Aorta (tissue), 5 donors: ENCODE measurements at regions not wholly inside any gene's neighbourhood (a gene's known extent, or its start where the extent isn't known, plus 50 kb on each side); places are given as distances from the start of the nearest gene placed in this dataset.
"Not testable (repeated sequence)": the region's sequence is repeated elsewhere in the genome, so short reads cannot be mapped to it uniquely, and the experiment has no call there.

ENCODE experiments used
- ATAC-seq: fragments of 200-7000 bp; cut with Tn5 transposase; one replicate; pipeline ENCODE4 v1.9.1; 2022; ENCODE audit warnings: moderate library complexity; ENCODE audit not compliant: low FRiP score
- DNase-seq, 2 donors: peaks; one replicate each; pipeline ENCODE4 v3.0.0-alpha.2; 2020
- H3K27ac ChIP-seq, 2 donors: one replicate each; pipeline ENCODE4 v1.5.1; 2013; ENCODE audit warnings: low read length in 2 of 2, mild to moderate bottlenecking in 2 of 2, moderate library complexity in 2 of 2, control low read depth in 1 of 2, inconsistent platforms in 1 of 2, low read depth in 1 of 2
- H3K27me3 ChIP-seq, 2 donors: one replicate each; pipeline ENCODE4 v1.6.1; 2013; ENCODE audit warnings: control low read depth in 1 of 2, low read length in 1 of 2, mild to moderate bottlenecking in 1 of 2, moderate library complexity in 1 of 2; ENCODE audit not compliant: insufficient read depth in 2 of 2, control insufficient read depth in 1 of 2
- H3K36me3 ChIP-seq, 2 donors: one replicate each; pipeline ENCODE4 v1.6.1; 2013; ENCODE audit warnings: control low read depth in 1 of 2, low read length in 1 of 2, mild to moderate bottlenecking in 1 of 2; ENCODE audit not compliant: insufficient read depth in 2 of 2, control insufficient read depth in 1 of 2
- H3K4me1 ChIP-seq, 2 donors: one replicate each; pipeline ENCODE4 v1.6.1; 2013; ENCODE audit warnings: low read length in 2 of 2, control low read depth in 1 of 2, mild to moderate bottlenecking in 1 of 2, moderate library complexity in 1 of 2; ENCODE audit not compliant: insufficient read depth in 2 of 2, control insufficient read depth in 1 of 2
- H3K4me3 ChIP-seq, 2 donors: one replicate each; pipeline ENCODE4 v1.5.1; 2013; ENCODE audit warnings: low read length in 2 of 2, control low read depth in 1 of 2, mild to moderate bottlenecking in 1 of 2
- H3K9me3 ChIP-seq: one replicate; pipeline ENCODE4 v1.6.1; 2013; ENCODE audit warnings: mild to moderate bottlenecking, low read length; ENCODE audit not compliant: control insufficient read depth
- WGBS, 2 donors: extraction: QIAGEN DNeasy Blood & Tissue Kit; methylation state at CpG; one replicate each; pipeline ENCODE4 v1.1.7; 2013; 5-methylcytosine and 5-hydroxymethylcytosine counted together
- intact Hi-C, 2 donors: fragments of 100-400 bp; cut with DNase I; formaldehyde crosslinking; loops; one replicate each; pipeline versions ENCODE4 v1.14.2 to v1.15.0; 2022
- donor health status: healthy with polysubstance abuse.
- donor health status: Bipolar disorder and iron deficiency.
- donor health status: DM: no; HTN: no; CAD: no.
- donor health status: DM: no; HTN: no; CAD: no.
- donor health status: DM: yes; HTN: yes; CAD: no.

DNA sequence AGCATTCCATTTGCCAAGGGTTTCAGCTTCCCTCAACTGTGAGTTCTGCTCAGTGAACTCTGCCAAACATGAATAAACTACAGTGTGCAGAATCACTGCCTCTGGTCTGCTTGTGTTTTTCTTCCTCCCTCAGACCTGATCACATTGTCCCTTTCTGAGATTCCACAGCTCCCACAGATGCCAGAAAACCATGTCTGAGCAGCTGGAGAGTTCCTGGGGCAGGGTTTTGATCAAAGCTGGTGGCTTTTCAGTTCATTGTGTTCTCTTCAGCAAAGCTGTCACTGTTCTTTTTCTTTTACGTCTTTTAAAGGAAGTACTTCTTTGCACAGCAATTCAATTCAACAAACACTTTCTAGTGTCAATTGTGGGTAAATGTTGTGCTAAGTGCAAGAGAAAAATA, 555.8 kb downstream of the RBFOX1 start:
- intact Hi-C loops: no loop called here
- DNase-seq (no peak), ATAC-seq (no peak)
- H3K27ac ChIP-seq: no peak overlapping the region
- peaks cover 0 to 1% of the 10 kb centered on the region in 2 donors for H3K27me3 ChIP-seq
- H3K36me3 ChIP-seq: no peaks in the 10 kb centered on the region
- H3K4me3 ChIP-seq: no peak overlapping the region
- no peaks in the 10 kb centered on the region for H3K4me1 ChIP-seq
- 7 to 12% methylated on average over 1 of the region's 1 CpG for WGBS, 2 donors
- H3K9me3 ChIP-seq: no peaks in the 10 kb centered on the region

DNA sequence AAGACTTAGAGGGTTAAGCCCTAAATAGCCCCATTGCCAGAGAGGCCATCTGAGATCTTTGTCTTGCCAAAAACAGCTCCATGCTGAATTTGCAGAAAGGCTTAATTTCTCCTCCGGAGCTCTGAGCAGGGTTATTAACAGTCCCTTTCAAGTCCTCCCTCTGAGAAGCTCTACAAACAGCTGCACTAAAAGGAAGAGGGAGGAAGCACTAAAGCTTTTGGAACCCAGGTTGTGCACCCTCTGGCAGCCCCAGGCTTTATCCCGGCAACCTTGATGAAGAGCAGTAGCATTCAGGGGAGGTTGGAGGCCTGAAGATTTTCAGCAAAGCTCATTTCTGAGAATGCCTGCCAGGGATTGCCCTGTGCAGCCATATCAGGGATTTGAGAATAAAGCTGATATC, 554.7 kb downstream of the RBFOX1 start:
- Histone ChIP-seq H3K9me3 (no peaks in the 10 kb centered on the region), H3K4me3 (no peak overlapping the region), H3K4me1 (no peaks in the 10 kb centered on the region), H3K27ac (no peak overlapping the region), H3K36me3 (no peaks in the 10 kb centered on the region), H3K27me3 (peaks cover 0 to 1% of the 10 kb centered on the region in 2 donors)
- intact Hi-C loops: no loop called here
- 26% methylated on average over 2 of the region's 2 CpGs for WGBS, 2 donors
- no peak for DNase-seq
- ATAC-seq: no peak

DNA sequence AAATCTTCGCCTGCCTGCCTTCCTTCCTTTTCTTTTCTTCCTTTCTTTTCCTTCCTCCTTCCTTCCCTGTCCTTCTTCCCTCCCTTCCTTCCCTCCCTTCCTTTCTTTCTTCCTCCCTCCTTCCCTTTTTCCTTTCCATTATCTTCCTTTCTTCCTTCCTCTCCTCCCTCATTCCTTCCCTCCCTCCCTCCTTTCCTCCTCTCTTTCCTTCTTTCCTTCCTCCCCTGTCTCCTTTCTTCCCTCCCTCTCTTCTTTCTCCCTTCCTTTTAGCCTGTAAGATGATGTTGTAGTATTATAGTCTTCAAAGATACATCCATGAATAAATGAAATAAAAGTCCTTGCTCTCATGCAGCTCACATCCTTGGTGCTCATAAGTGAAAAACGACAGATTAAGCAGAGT, 539.3 kb downstream of the RBFOX1 start:
- ATAC-seq (no peak), DNase-seq (no peak)
- Histone ChIP-seq H3K27me3 (no peaks in the 10 kb centered on the region), H3K4me1 (no peaks in the 10 kb centered on the region), H3K4me3 (no peak overlapping the region), H3K9me3 (peaks cover 2% of the 10 kb centered on the region), H3K27ac (no peak overlapping the region), H3K36me3 (no peaks in the 10 kb centered on the region)
- 65 to 68% methylated on average over 2 of the region's 2 CpGs for WGBS, 2 donors
- intact Hi-C loops: no loop called here

GRCh38 chr16:7871371-7871770, 538.7 kb downstream of the RBFOX1 start:
- H3K27me3 ChIP-seq: no peaks in the 10 kb centered on the region
- H3K9me3 ChIP-seq: peaks cover 2% of the 10 kb centered on the region
- H3K27ac ChIP-seq: no peak overlapping the region
- no peaks in the 10 kb centered on the region for H3K4me1 ChIP-seq
- intact Hi-C loops: no loop called here
- WGBS, 2 donors: 66 to 81% methylated on average over 9 of the region's 9 CpGs
- ATAC-seq: no peak
- H3K36me3 ChIP-seq: no peaks in the 10 kb centered on the region
- no peak overlapping the region for H3K4me3 ChIP-seq
- no peak for DNase-seq

DNA sequence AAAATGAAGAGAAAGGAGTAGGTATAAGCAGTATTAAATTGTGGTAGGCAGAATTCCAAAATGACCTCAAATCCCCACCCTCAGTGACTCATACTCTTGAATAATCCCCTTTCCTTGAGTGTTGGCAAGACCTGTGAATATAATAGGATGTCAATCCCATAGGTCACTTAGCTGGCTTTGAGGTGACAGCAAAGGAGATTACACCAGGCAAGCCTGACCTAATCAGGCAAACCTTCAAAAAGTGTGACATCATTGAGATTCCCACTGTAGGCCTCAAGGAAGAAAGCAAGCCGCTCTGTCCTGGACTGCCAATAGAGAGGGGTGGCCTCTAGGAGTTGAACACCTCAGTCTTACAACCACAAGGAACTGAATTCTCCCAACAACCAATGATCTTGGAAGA, 535.2 kb downstream of the RBFOX1 start:
- H3K4me1 ChIP-seq: no peaks in the 10 kb centered on the region

GRCh38 chr16:7866144-7866543, 533.5 kb downstream of the RBFOX1 start:
- H3K36me3 ChIP-seq: no peaks in the 10 kb centered on the region
- H3K9me3 ChIP-seq: peaks cover 2% of the 10 kb centered on the region
- H3K4me3 ChIP-seq: no peak overlapping the region
- DNase-seq: no peak
- ATAC-seq: no peak
- no peaks in the 10 kb centered on the region for H3K4me1 ChIP-seq
- no peaks in the 10 kb centered on the region for H3K27me3 ChIP-seq
- no peak overlapping the region for H3K27ac ChIP-seq
- 20 to 25% methylated on average over 4 of the region's 4 CpGs for WGBS, 2 donors
- intact Hi-C loops: no loop called here

More for the DNA sequence above, 535.2 kb downstream of the RBFOX1 start:
- Histone ChIP-seq H3K27me3 (no peaks in the 10 kb centered on the region), H3K4me3 (no peak overlapping the region), H3K36me3 (no peaks in the 10 kb centered on the region), H3K9me3 (peaks cover 2% of the 10 kb centered on the region), H3K27ac (no peak overlapping the region)
- 20 to 49% methylated on average over 1 of the region's 1 CpG for WGBS, 2 donors
- ATAC-seq (no peak), DNase-seq (no peak)
- intact Hi-C loops: no loop called here

GRCh38 chr16:7865393-7865792, 532.7 kb downstream of the RBFOX1 start:
- H3K4me3 ChIP-seq, DNase-seq, H3K27ac ChIP-seq, intact Hi-C loops, H3K9me3 ChIP-seq, H3K4me1 ChIP-seq, ATAC-seq, H3K36me3 ChIP-seq, H3K27me3 ChIP-seq: not testable (repeated sequence)
- 53 to 54% methylated on average over 3 of the region's 3 CpGs for WGBS, 2 donors

DNA sequence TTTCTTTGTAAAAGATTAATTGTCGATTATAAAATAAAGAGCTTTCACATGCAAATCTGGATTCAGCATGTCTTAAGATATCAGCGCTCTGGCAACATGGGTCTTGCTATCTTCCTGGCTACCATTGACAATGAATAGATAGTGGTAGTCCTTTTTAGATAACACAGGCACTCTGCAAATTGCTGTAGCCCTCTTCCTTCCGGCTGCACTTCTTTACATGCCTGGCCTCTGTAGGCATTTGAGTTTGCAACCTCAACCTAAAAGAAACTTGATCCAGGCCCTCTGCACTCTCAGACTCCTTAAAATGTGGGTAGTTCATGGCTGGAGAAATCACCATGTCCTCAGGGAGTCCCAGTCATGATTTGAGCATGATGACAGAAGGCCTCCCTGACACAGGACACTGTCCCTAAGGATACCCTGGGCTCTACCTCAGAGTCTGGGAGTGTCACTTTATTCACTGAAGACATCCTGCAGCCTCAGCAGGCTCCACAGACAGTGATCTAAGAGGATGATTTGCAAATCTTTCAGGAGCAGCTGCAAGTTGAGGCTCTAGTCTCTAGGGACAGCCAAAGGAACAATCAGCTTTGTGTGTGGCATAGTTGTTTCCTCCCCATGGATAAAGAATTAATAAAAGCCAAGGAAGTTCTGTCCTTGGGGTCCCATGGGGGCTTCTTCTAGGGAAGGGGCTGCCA, 529.4 kb downstream of the RBFOX1 start:
- Histone ChIP-seq H3K36me3 (no peaks in the 10 kb centered on the region), H3K4me3 (no peak overlapping the region), H3K9me3 (no peaks in the 10 kb centered on the region), H3K27me3 (no peaks in the 10 kb centered on the region), H3K27ac (no peak overlapping the region), H3K4me1 (no peaks in the 10 kb centered on the region)
- intact Hi-C loops: no loop called here
- DNase-seq (no peak), ATAC-seq (no peak)
- 85 to 86% methylated on average over 3 of the region's 3 CpGs for WGBS, 2 donors

GRCh38 chr16:7853197-7853596, 520.6 kb downstream of the RBFOX1 start:
- H3K4me1 ChIP-seq: no peaks in the 10 kb centered on the region
- no peak overlapping the region for H3K4me3 ChIP-seq
- H3K36me3 ChIP-seq: no peaks in the 10 kb centered on the region
- no peak for DNase-seq
- no peak overlapping the region for H3K27ac ChIP-seq
- no peaks in the 10 kb centered on the region for H3K9me3 ChIP-seq
- intact Hi-C loops: no loop called here
- WGBS, 2 donors: 49 to 67% methylated on average over 3 of the region's 3 CpGs
- no peaks in the 10 kb centered on the region for H3K27me3 ChIP-seq
- ATAC-seq: no peak
